ENCODE measurements at regions not wholly inside any gene's neighbourhood (a gene's known extent, or its start where the extent isn't known, plus 50 kb on each side); places are given as distances from the start of the nearest gene placed in this dataset.
"Not testable (repeated sequence)": the region's sequence is repeated elsewhere in the genome, so short reads cannot be mapped to it uniquely, and the experiment has no call there.

GRCh38 chr10:8173866-8174243, 119.4 kb downstream of the GATA3 start:
- DNase-seq = no peak

GRCh38 chr10:8174762-8175161, 120.3 kb downstream of the GATA3 start:
- no peak for DNase-seq

- not testable (repeated sequence) for DNase-seq
Measured at GRCh38 chr10:8177526-8177925, 123.0 kb downstream of the GATA3 start.

GRCh38 chr10:8179773-8180172, 125.3 kb downstream of the GATA3 start:
- DNase-seq = not testable (repeated sequence)

- DNase-seq = no peak
Measured at GRCh38 chr10:8180360-8181109, 126.0 kb downstream of the GATA3 start.

GRCh38 chr10:8181496-8182157, 127.1 kb downstream of the GATA3 start:
- no peak for DNase-seq

GRCh38 chr10:8182806-8183205, 128.3 kb downstream of the GATA3 start:
- no peak for DNase-seq

- DNase-seq = peak; percentile 23
Measured at GRCh38 chr10:8183241-8183704, 128.8 kb downstream of the GATA3 start.

GRCh38 chr10:8187171-8187666, 132.7 kb downstream of the GATA3 start:
- no peak for DNase-seq

- no peak for DNase-seq
Measured at GRCh38 chr10:8189458-8189857, 135.0 kb downstream of the GATA3 start.

- no peak for DNase-seq
Measured at GRCh38 chr10:8192301-8192700, 137.8 kb downstream of the GATA3 start.

GRCh38 chr10:8193546-8193945, 139.1 kb downstream of the GATA3 start:
- no peak for DNase-seq

- DNase-seq = no peak
Measured at GRCh38 chr10:8194050-8194449, 139.6 kb downstream of the GATA3 start.

GRCh38 chr10:8206882-8207281, 152.4 kb downstream of the GATA3 start:
- DNase-seq = no peak

GRCh38 chr10:8211631-8212030, 157.1 kb downstream of the GATA3 start:
- DNase-seq = no peak

- DNase-seq = no peak
Measured at GRCh38 chr10:8213735-8214134, 159.2 kb downstream of the GATA3 start.

GRCh38 chr10:8214587-8214986, 160.1 kb downstream of the GATA3 start:
- no peak for DNase-seq

- no peak for DNase-seq
Measured at GRCh38 chr10:8216893-8217292, 162.4 kb downstream of the GATA3 start.

- DNase-seq = no peak
Measured at GRCh38 chr10:8221451-8221850, 167.0 kb downstream of the GATA3 start.

GRCh38 chr10:8224591-8224990, 170.1 kb downstream of the GATA3 start:
- no peak for DNase-seq

- no peak for DNase-seq
Measured at GRCh38 chr10:8225187-8225586, 170.7 kb downstream of the GATA3 start.

GRCh38 chr10:8227246-8227645, 172.8 kb downstream of the GATA3 start:
- DNase-seq = no peak

- no peak for DNase-seq
Measured at GRCh38 chr10:8229153-8229552, 174.7 kb downstream of the GATA3 start.

GRCh38 chr10:8230902-8231301, 176.4 kb downstream of the GATA3 start:
- DNase-seq = no peak
